ENCODE measurements at regions not wholly inside any gene's neighbourhood (a gene's known extent, or its start where the extent isn't known, plus 50 kb on each side); places are given as distances from the start of the nearest gene placed in this dataset.

DNA sequence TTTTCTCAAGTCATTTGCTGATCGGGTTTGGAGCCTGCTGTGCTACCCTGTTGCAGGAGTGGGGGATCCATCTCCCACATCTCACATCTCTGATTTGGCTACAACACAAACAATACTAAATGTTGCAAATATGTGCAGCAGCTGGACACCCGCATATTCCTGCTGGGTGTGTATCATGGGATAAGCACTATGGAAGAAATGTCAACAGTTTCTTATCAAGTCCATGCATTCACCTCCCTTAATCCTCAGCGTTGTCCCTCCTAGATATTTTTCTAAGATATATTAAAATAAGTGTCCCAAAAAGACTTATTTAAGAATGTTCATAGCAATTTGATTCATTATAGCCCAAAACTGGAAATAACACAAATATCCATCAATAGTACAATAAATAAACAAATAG, 303.7 kb downstream of the TRIB2 start:
- Histone ChIP-seq H3K4me1 (ENCODE audit: control insufficient read depth, extremely low read depth, insufficient read depth, low read length) (no peaks in the 10 kb centered on the region), H3K9me1 (replicated peaks; ENCODE audit: control insufficient read depth, extremely low read depth, insufficient read depth, low read length) (no peaks in the 10 kb centered on the region), H3K36me3 (ENCODE audit: control insufficient read depth in 2 of 2, extremely low read depth in 1 of 2, insufficient read depth in 2 of 2, low read length in 2 of 2) (no peaks in the 10 kb centered on the region), H3K27ac (ENCODE audit: insufficient read depth, low read depth, low read length) (no peak overlapping the region), H2AFZ (ENCODE audit: low read depth, low read length) (no peak overlapping the region), H3K4me3 (replicated peaks in 1 of 3; ENCODE audit: insufficient read depth in 1 of 3, low read depth in 1 of 3, low read length in 3 of 3) (no peak overlapping the region), H3K79me2 (ENCODE audit: control insufficient read depth, insufficient read depth, low read length) (no peaks in the 10 kb centered on the region), H3K9me3 (replicated peaks; ENCODE audit: control insufficient read depth, insufficient read depth, low read length) (no peaks in the 10 kb centered on the region), H3K4me2 (ENCODE audit: insufficient read depth, low read length) (no peak overlapping the region), H3K27me3 (ENCODE audit: control insufficient read depth in 2 of 2, insufficient read depth in 2 of 2, low read length in 2 of 2) (peaks cover 8 to 10% of the 10 kb centered on the region in 2 experiments), H4K20me1 (replicated peaks; ENCODE audit: control insufficient read depth, extremely low read depth, insufficient read depth, low read length) (no peaks in the 10 kb centered on the region), H3K9ac (replicated peaks; ENCODE audit: extremely low read depth, insufficient read depth, low read length) (no peak overlapping the region)
- ChIA-PET POLR2A (no interaction called here), CTCF (interaction anchor here (2.1 kb wide), 1 partner anchor 13 kb away, joined by 7 read pairs; no protein-coding TSS in a partner anchor)
- intact Hi-C loops (cut with micrococcal nuclease), result no loop called here
- FAIRE-seq (no peak), DNase-seq (ENCODE audit: low read depth, low spot score) (no peak)
- TF ChIP-seq GATA2 (IDR thresholded peaks at IDR 0.05; ENCODE audit: insufficient read depth, insufficient read length, low read depth, low read length), result no peak
- no peak for TF ChIP-seq JUN (IDR thresholded peaks at IDR 0.05; ENCODE audit: borderline replicate concordance, insufficient read depth, insufficient read length, low read depth)
- no peak for TF ChIP-seq POLR2A (IDR thresholded peaks at IDR 0.05; ENCODE audit: low read depth, low read length)
- TF ChIP-seq, protein P1, sequence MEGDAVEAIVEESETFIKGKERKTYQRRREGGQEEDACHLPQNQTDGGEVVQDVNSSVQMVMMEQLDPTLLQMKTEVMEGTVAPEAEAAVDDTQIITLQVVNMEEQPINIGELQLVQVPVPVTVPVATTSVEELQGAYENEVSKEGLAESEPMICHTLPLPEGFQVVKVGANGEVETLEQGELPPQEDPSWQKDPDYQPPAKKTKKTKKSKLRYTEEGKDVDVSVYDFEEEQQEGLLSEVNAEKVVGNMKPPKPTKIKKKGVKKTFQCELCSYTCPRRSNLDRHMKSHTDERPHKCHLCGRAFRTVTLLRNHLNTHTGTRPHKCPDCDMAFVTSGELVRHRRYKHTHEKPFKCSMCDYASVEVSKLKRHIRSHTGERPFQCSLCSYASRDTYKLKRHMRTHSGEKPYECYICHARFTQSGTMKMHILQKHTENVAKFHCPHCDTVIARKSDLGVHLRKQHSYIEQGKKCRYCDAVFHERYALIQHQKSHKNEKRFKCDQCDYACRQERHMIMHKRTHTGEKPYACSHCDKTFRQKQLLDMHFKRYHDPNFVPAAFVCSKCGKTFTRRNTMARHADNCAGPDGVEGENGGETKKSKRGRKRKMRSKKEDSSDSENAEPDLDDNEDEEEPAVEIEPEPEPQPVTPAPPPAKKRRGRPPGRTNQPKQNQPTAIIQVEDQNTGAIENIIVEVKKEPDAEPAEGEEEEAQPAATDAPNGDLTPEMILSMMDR (IDR thresholded peaks at IDR 0.05; ENCODE audit: extremely low read depth in 1 of 2, insufficient read depth in 1 of 2, low read depth in 1 of 2, low read length in 2 of 2), result no peak
- TF ChIP-seq, protein P2, sequence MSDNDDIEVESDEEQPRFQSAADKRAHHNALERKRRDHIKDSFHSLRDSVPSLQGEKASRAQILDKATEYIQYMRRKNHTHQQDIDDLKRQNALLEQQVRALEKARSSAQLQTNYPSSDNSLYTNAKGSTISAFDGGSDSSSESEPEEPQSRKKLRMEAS (IDR thresholded peaks at IDR 0.05; ENCODE audit: insufficient read depth, insufficient read length), result no peak
- no peak for TF ChIP-seq EZH2 (IDR thresholded peaks at IDR 0.05; ENCODE audit: borderline replicate concordance, low read depth, low read length, severe bottlenecking)
- TF ChIP-seq POLR2AphosphoS5 (IDR thresholded peaks at IDR 0.05; ENCODE audit: insufficient read depth, low read depth, low read length), result no peak
- TF ChIP-seq FOS (IDR thresholded peaks at IDR 0.05; ENCODE audit: borderline replicate concordance, insufficient read depth, low read length), result no peak
- no peak for TF ChIP-seq MYC (IDR thresholded peaks at IDR 0.05; ENCODE audit: low read depth, low read length)
- BruUV-seq (replicated peaks), result no TSS peak
- dilution Hi-C loops (cut with MboI; ENCODE audit: extremely low pct_ligation_motif_present, low sequenced_read_pairs), result no loop called here

Data from endothelial cell of umbilical vein (primary cell).